Esophagus squamous epithelium (tissue), 4 donors: ENCODE measurements at regions not wholly inside any gene's neighbourhood (a gene's known extent, or its start where the extent isn't known, plus 50 kb on each side); places are given as distances from the start of the nearest gene placed in this dataset.

Source experiments
- POLR2A ChIP-seq, 4 donors: fragments of 450-650 bp; IDR thresholded peaks; one replicate each; pipeline ENCODE4 v1.6.1; 2017; ENCODE audit warnings: antibody characterized with exemption in 4 of 4, mild to moderate bottlenecking in 4 of 4, moderate library complexity in 3 of 4
- TF ChIP-seq, protein P1 (sequence below), 6 experiments: fragments of 450-650 bp in 4 of 6; fragments of 200-600 bp in 2 of 6; sonication (generic) in 2 of 6; IDR thresholded peaks; one replicate each; pipeline ENCODE4 v1.5.1; 2016 to 2019; ENCODE audit warnings: antibody characterized with exemption in 6 of 6, mild to moderate bottlenecking in 4 of 6, moderate library complexity in 4 of 6

- TF ChIP-seq, protein P1, sequence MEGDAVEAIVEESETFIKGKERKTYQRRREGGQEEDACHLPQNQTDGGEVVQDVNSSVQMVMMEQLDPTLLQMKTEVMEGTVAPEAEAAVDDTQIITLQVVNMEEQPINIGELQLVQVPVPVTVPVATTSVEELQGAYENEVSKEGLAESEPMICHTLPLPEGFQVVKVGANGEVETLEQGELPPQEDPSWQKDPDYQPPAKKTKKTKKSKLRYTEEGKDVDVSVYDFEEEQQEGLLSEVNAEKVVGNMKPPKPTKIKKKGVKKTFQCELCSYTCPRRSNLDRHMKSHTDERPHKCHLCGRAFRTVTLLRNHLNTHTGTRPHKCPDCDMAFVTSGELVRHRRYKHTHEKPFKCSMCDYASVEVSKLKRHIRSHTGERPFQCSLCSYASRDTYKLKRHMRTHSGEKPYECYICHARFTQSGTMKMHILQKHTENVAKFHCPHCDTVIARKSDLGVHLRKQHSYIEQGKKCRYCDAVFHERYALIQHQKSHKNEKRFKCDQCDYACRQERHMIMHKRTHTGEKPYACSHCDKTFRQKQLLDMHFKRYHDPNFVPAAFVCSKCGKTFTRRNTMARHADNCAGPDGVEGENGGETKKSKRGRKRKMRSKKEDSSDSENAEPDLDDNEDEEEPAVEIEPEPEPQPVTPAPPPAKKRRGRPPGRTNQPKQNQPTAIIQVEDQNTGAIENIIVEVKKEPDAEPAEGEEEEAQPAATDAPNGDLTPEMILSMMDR (IDR thresholded peaks at IDR 0.05) = no peak
- no peak for TF ChIP-seq POLR2A (IDR thresholded peaks at IDR 0.05)
Observed at GRCh38 chr5:143559586-143560109, 156.2 kb upstream of the NR3C1 start.
